HG02623 (cell line): ENCODE measurements at regions not wholly inside any gene's neighbourhood (a gene's known extent, or its start where the extent isn't known, plus 50 kb on each side); places are given as distances from the start of the nearest gene placed in this dataset.

Experiments used
- ATAC-seq: cut with Tn5 transposase; IDR thresholded peaks from one replicate; pipeline ENCODE4 v1.9.1; 2021; ENCODE audit warnings: moderate library complexity; ENCODE audit not compliant: unreplicated experiment

GRCh38 chr2:16283071-16283850 is 342.9 kb downstream of the MYCN start:
- no peak for ATAC-seq

- no peak for ATAC-seq
Observed at GRCh38 chr2:16282511-16282910, 342.2 kb downstream of the MYCN start.

- ATAC-seq: no peak
Observed at GRCh38 chr2:16281451-16282335, 341.3 kb downstream of the MYCN start.

DNA sequence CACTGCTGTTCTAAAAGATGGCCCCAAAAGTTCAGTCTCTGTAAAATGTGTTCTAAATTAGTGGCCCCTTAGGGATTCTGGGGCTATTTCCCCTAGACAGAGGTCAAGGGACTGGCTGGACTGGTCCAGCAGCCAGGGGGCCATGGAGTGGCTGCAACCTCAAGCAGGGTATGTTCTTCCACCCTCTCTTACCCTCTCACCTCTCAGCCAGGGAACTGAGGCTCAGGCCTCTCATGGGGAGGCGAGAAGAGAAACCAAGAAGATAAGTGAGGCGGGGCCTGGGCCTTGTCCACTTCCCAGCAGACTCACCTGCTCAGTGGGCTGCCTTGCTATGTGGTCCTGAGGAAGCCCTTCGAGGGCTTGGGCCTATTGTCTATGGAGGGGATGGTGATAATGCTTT is 339.7 kb downstream of the MYCN start:
- ATAC-seq: no peak

GRCh38 chr2:16279641-16280040 is 339.3 kb downstream of the MYCN start:
- ATAC-seq: no peak

DNA sequence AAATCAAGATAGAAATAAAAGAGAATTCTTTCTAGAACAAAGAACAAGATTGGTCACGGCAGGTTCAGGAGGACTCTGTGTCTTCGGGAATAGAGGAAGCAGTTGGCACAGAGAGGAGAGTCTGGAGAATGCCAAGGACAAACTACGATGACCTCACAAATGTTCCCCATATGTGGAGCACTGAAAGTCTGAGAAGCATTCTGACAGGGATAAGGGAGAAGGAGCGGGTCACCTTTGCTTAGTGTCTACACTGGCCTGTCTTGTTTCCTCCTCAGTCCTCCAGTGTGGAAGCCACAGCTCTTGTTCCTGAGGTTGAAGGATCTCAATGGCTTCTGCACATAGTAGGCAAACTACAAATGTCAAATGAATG is 338.8 kb downstream of the MYCN start:
- no peak for ATAC-seq

DNA sequence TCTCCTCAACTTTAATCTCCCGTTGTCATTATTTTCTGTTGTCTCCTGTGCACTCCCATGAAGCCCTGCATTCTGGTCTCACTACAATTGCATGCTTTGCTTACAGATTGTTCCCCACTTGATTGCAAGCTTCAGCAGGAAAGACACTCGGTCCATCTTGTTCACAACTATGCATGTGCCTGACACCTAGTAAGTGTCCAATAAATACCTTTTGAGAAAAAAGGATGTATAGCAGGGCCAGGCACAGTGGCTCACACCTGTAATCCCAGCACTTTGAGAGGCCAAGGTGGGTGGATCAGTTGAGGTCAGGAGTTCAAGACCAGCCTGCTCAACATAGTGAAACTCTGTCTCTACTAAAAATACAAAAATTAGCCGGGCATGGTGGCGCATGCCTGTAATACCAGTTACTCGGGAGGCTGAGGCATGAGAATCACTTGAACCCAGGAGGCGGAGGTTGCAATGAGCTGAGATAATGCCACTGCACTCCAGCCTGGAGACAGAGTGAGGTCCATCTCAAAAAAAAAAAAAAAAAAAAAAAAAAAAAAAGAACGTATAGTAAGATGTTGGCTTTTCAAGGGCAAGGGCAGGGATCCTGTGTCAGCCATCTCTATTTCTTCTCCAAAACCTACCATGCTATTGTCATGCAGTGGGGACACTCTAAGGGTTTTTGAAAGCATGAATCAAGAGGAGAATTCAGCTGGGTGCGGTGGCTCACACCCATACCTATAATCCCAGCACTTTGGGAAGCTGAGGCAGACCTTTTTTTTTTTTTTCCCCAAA is 338.3 kb downstream of the MYCN start:
- no peak for ATAC-seq

- ATAC-seq: no peak
Observed at GRCh38 chr2:16277117-16277516, 336.8 kb downstream of the MYCN start.

- no peak for ATAC-seq
Observed at GRCh38 chr2:16275661-16276060, 335.3 kb downstream of the MYCN start.

GRCh38 chr2:16275131-16275530 is 334.8 kb downstream of the MYCN start:
- ATAC-seq: no peak

- no peak for ATAC-seq
Observed at GRCh38 chr2:16273111-16273510, 332.8 kb downstream of the MYCN start.

- no peak for ATAC-seq
Observed at GRCh38 chr2:16272038-16272788, 331.9 kb downstream of the MYCN start.

DNA sequence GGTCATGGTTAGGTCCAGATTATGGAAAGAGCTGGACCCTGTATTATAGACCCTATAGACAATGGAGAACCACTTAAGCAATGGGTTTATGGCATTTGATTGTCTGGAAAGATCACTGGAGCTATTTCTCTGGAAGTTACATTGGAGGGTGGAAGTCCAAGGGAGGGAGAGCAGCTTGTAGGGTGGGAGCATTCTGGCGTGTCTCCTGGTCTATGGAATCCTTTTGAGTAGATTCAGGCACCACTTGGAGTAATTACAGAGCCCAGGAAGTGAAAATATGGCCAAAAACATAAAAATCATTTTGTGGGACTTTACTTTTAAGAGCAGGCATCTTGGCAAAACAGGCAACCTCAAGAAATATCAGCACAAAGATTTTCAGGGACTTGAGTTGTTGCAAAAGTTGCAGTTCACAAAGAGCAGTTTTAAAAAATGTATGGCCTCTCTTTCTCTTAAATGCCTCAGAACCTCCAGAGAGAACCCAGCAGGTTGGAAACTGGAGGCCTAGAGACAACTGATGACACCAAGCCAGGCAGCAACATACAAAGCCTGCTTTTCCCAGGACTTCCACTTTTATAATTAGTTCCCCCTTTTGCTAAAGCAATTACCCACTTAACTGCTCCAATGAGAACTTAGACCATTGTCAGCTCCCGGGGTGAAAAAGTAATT is 331.0 kb downstream of the MYCN start:
- ATAC-seq: no peak

GRCh38 chr2:16270441-16270840 is 330.1 kb downstream of the MYCN start:
- no peak for ATAC-seq

DNA sequence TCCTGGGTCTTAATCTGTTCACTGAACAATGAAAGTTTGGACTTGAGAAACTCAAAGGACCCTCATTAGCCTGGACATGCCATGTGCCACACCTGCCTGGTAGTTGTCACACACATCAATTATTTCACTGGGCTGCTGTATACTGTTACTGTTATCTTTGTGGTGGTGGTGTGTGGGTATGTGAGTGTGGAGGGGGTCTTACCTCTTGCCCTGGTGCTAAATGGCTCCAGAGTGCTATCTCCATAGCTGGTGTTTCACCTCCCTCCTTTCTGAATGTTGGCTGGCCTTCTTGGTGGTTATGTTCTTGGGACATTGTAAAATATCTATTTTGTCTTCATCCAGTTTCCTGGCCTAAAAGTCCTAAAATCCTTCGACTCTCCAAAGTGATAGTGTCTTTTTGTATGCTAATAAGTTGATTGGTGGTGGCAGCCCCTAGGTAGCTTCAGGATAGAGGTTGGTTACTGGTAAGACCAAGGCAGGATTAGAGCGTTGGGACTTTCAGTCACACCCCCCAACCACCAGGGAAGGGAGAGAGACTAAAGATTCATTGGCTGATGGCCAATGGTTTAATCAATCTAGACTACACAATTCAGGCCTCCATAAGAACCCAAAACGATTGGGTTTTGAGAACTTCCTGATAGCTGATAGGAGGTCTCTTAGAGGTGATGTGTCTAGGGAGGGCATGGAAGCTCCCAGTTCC is 328.1 kb downstream of the MYCN start:
- ATAC-seq: no peak

- no peak for ATAC-seq
Observed at GRCh38 chr2:16266571-16266970, 326.2 kb downstream of the MYCN start.

DNA sequence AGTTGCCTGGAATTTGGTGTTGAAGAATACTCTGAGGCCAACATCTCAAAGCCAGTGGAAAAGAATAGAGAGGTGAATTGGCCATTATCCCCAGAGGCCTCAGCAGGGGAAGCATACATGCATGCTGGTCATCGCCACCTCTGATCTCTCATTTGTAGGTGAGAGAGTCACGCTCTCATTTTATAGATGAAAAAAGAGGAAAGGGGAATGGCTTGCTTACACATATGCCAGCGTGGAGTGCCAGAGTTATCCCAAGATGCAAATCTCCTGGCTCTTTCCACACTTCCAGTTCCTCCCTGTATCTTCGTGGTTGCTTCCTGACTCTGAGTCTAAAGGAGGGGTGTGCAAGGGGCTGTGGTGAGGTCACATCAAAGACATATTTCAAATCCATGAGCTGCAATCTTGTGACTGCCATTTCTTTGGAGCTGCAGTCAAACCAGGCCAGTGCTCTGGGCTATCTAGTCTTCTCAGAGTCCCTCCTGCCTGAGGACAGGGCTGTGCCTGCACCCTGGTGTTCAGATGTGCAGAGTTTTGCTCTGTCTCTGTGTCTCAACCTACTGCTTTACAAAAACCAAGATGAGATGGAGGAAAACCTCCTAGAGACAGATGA is 324.7 kb downstream of the MYCN start:
- no peak for ATAC-seq

DNA sequence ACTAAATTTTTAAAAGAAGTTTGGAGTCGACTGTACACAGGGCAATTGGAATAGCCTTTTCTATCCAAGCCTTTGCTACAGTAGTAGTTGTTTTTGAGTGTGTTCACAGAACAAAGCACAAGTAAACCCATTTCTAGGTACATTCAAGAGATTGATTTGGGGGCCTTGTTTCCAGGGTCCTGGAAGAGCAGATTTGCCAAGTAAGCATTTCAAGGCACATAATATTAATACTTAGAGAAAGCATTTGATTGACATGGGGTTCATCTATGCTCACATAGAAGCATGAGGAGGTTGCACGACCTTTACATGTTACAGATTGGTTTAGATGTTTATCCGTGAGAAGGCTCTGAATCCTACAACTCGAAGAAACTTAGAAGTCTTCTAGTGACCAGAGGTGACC is 324.1 kb downstream of the MYCN start:
- no peak for ATAC-seq

GRCh38 chr2:16263241-16263890 is 323.0 kb downstream of the MYCN start:
- no peak for ATAC-seq
